GM13976 (cell line): ENCODE measurements at regions not wholly inside any gene's neighbourhood (a gene's known extent, or its start where the extent isn't known, plus 50 kb on each side); places are given as distances from the start of the nearest gene placed in this dataset.

Experiments
- DNase-seq: peaks from one replicate; pipeline ENCODE4 v3.0.0; 2012; ENCODE audit warnings: low spot score
- CTCF ChIP-seq: IDR thresholded peaks from 2 replicates; pipeline ENCODE4 v1.5.1; 2012; ENCODE audit warnings: borderline replicate concordance, mild to moderate bottlenecking; ENCODE audit not compliant: insufficient read depth; ENCODE audit errors: extremely low read depth, missing control alignments, control extremely low read depth
- in situ Hi-C: fragments of 300-500 bp; cut with MboI; formaldehyde crosslinking; loops from one replicate; pipeline ENCODE4 v1.12.0; 2022; ENCODE audit warnings: low sequenced_read_pairs, mixed read lengths, inconsistent platforms; ENCODE audit not compliant: unreplicated experiment

GRCh38 chr3:104952146-104952972 is 414.4 kb upstream of the ALCAM start:
- no peak for TF ChIP-seq CTCF
- no peak for DNase-seq
- in situ Hi-C loops, result no loop called here

- in situ Hi-C loops, result no loop called here
- no peak for DNase-seq
- no peak for TF ChIP-seq CTCF
Measured at GRCh38 chr3:104956620-104957345, 409.9 kb upstream of the ALCAM start.

GRCh38 chr3:104960579-104960978 is 406.1 kb upstream of the ALCAM start:
- no peak for TF ChIP-seq CTCF
- no peak for DNase-seq
- in situ Hi-C loops, result no loop called here

- no peak for TF ChIP-seq CTCF
- no peak for DNase-seq
- in situ Hi-C loops, result no loop called here
Measured at GRCh38 chr3:104961851-104962250, 404.9 kb upstream of the ALCAM start.

GRCh38 chr3:104974316-104974715 is 392.4 kb upstream of the ALCAM start:
- DNase-seq, result no peak
- in situ Hi-C loops, result no loop called here

GRCh38 chr3:104977719-104978118 is 389.0 kb upstream of the ALCAM start:
- in situ Hi-C loops, result no loop called here
- no peak for DNase-seq

More at GRCh38 chr3:104974316-104974715, 392.4 kb upstream of the ALCAM start:
- TF ChIP-seq CTCF, result no peak

More at GRCh38 chr3:104977719-104978118, 389.0 kb upstream of the ALCAM start:
- no peak for TF ChIP-seq CTCF
